Motor neuron (in vitro differentiated cells): ENCODE measurements at regions not wholly inside any gene's neighbourhood (a gene's known extent, or its start where the extent isn't known, plus 50 kb on each side); places are given as distances from the start of the nearest gene placed in this dataset.
A peak's percentile ranks its signal among the peaks of the same experiment; 100 is the strongest.

Experiments
- ATAC-seq, 8 experiments: fragments of 200-7000 bp; cut with Tn5 transposase; replicated peaks in 6 of 8; 2 replicates each; pipeline ENCODE4 v1.8.0; 2021; ENCODE audit warnings: mild to moderate bottlenecking in 8 of 8, moderate library complexity in 8 of 8
- H3K27ac ChIP-seq, 2 donors: fragments of 250-450 bp; sonication (Bioruptor Pico); 2 replicates each; pipeline ENCODE4 v1.9.0; 2021; ENCODE audit warnings: antibody characterized with exemption in 2 of 2, mild to moderate bottlenecking in 2 of 2, moderate library complexity in 1 of 2
- H3K4me1 ChIP-seq, 2 donors: fragments of 250-450 bp; sonication (Bioruptor Pico); replicated peaks in 1 of 2; 2 replicates each; pipeline ENCODE4 v1.6.1; 2021; ENCODE audit warnings: antibody characterized with exemption in 2 of 2, mild to moderate bottlenecking in 2 of 2, moderate library complexity in 1 of 2
- H3K4me3 ChIP-seq, 5 donors: fragments of 250-450 bp; sonication (Bioruptor Pico); 2 replicates each; pipeline ENCODE4 v1.9.0; 2021; ENCODE audit warnings: antibody characterized with exemption in 5 of 5, mild to moderate bottlenecking in 5 of 5, moderate library complexity in 4 of 5
- WGBS, 10 experiments: fragments of 450-650 bp; shearing (Covaris generic); methylation state at CpG; one replicate each; pipeline ENCODE4 v1.0.0; 2022; 5-methylcytosine and 5-hydroxymethylcytosine counted together
- in situ Hi-C, 9 experiments: fragments of 400-800 bp; cut with MboI; loops; one replicate each; pipeline ENCODE4 v1.15.0; 2021; ENCODE audit warnings: low sequenced_read_pairs in 9 of 9, low pct_unique_long_range_greater_than_20kb in 2 of 9; ENCODE audit not compliant: unreplicated experiment in 9 of 9

DNA sequence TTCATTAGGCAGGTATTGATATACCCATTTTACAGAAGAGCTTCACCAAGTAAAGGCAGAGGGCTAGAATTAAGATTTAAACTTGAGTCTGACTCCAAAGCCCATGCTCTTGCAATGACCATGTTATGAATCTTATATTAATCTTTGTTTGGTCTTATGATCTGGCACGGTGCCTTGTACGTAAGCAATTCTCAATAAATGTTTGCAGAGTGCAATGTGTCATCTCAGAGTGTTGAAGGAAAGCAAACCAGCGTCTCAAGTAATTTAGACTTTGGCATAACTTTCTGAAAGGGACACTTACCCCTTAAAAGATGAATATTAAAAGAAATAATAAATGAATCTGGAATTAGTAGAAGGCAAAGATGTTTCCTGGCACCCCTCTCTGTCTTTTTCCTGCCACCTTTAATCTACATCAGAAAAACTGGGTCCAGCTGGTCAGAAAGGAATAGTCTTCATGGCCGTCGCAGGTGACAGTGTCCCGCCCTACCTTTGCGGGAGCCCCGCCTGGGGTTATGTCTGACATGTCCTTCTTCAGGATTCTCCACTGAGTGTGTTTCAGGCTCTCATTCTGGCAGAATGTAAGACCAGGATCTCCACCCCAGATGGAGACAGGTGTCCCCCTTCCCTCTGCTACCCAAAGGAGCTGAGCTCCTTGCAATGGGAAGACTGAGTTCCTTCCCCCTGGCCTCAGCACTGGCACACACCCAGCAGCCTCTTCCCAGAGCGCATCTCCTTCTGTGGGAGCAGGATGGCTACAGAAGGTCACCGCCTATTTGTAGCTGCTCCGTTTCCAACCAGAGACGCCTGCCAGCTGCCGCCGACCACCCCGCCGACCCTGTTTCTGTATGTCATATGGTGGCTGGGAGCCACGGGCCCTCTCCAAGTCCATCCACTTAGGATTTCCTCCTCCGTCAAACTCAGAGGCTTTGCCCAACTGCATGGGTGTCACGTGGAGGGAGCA, 266.3 kb upstream of the ECI2 start:
- in situ Hi-C loops, result no loop called here
- ATAC-seq, result no peak
- 38 to 88% (median 75%) methylated on average over 1 to 9 of the region's 19 CpGs; no CpG with 5 or more reads in 1 of the 10 experiments for WGBS, 10 experiments
- H3K4me1 ChIP-seq, result peaks cover 0 to 4% of the 10 kb centered on the region in 2 donors
- H3K4me3 ChIP-seq, result no peak overlapping the region
- no peak overlapping the region for H3K27ac ChIP-seq

DNA sequence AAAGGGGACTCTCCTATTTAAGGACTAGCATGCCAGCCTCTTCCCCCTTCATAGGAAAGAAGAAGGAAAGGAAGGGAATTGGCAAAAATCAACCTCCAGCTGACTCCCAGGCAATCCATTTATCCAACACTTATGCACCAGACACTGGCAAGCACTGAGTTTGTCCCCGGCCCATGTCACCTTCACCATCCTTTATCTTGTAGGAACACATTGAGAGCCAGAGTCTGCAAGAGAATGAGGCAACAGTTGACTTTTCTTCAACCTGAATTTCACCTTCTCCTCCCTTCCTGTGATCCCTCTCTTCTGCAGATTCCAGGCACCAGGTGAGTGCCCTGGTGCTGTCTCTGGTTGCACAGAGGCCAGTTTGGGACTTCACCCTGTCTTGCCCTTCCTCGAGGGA, 264.3 kb upstream of the ECI2 start:
- Histone ChIP-seq H3K27ac (no peak overlapping the region), H3K4me3 (no peak overlapping the region), H3K4me1 (peaks cover 4 to 9% of the 10 kb centered on the region in 2 donors)
- in situ Hi-C loops, result no loop called here
- no peak for ATAC-seq
- WGBS, 10 experiments, result 40 to 100% (median 86%) methylated on average over 1 to 2 of the region's 2 CpGs; no CpG with 5 or more reads in 4 of the 10 experiments

DNA sequence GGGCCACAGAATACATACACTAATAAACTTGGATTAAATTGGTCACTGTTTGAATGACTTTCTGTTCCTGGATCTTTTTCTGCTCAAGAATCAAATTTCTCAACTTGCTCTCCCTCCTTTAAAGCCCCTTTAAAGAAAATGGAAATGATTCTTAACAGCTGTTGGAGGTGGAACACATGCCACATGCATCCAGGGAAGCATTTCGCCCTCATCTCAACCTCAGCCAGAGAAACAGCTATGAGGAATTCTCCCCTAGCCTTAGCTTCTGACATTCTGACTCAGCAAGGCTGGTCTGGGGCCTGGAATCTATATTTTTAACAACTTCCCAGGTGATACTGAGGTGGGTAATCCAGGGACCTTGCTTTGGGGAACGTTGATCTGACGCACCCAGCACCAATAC, 263.4 kb upstream of the ECI2 start:
- Histone ChIP-seq H3K4me3 (no peak overlapping the region), H3K27ac (no peak overlapping the region), H3K4me1 (peaks cover 11 to 13% of the 10 kb centered on the region in 2 donors)
- 80 to 100% (median 94%) methylated on average over 1 to 3 of the region's 3 CpGs; no CpG with 5 or more reads in 5 of the 10 experiments for WGBS, 10 experiments
- in situ Hi-C loops, result no loop called here
- no peak for ATAC-seq

DNA sequence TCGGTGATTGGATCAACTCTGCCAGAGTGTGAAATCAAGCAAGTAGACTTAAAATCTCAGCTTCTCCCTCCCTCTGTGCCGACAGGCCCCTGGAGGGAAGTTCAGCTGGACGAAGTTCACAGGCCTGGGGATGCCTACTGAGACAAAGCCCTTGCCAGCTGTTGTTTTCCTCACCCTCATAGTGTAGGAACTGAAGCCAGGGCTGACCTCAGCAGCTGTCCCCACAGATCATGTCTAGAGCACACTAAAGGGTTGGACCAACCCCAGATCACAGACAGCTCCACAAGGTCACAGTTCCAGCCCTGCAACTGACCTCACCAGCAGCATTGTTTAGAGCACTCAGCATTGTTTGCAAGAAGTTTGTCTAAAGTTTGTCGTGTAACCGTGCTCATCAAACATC, 261.9 kb upstream of the ECI2 start:
- 48 to 90% (median 71%) methylated on average over 1 to 4 of the region's 5 CpGs; no CpG with 5 or more reads in 2 of the 10 experiments for WGBS, 10 experiments
- Histone ChIP-seq H3K27ac (no peak overlapping the region), H3K4me1 (peaks cover 9 to 12% of the 10 kb centered on the region in 2 donors), H3K4me3 (no peak overlapping the region)
- in situ Hi-C loops, result no loop called here
- ATAC-seq, result no peak

DNA sequence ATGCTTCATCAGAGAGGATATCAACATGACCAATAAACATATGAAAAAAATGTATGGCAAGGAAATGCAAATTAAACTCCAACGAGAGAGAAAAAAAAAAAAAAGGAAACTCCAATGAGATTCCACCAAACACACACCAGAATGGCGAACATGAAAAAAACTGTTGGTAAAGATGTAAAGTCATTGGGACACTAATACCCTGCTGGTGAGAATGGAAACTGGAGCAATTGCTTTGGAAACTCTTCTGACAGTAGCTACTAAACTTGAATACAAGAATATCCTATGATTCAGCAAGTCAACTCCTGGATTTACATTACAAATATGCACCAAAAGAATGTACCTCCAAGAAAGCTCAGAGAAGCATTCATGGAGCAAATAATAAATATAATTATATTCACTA, 260.7 kb upstream of the ECI2 start:
- Histone ChIP-seq H3K27ac (no peak overlapping the region), H3K4me1 (peaks cover 9 to 12% of the 10 kb centered on the region in 2 donors), H3K4me3 (no peak overlapping the region)
- WGBS, 10 experiments, result 33 to 100% (median 64%) methylated on average over 1 to 2 of the region's 2 CpGs
- ATAC-seq, result peak in 2 of 8 experiments; percentile 54 to 62
- in situ Hi-C loops, result no loop called here

DNA sequence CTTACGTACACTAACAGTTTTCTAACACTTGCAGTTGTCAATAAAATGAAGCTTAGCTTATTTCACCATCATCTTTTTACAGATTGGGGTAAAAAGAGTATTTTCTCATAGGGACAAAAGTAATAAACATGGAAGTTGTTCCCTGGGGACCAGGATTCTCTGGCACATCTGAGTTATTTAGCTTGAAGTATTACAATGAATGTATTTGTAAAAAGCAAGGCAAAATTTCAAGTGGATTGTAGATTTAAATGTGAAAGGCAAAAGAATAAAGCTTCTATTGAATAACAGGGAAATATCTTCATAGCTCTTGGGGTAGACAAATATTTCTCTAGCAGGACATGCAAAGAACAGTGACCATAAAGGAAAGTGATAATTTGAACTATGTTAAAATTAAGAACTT, 260.0 kb upstream of the ECI2 start:
- Histone ChIP-seq H3K4me3 (no peak overlapping the region), H3K27ac (no peak overlapping the region), H3K4me1 (peaks cover 9 to 12% of the 10 kb centered on the region in 2 donors)
- 60 to 100% (median 100%) methylated on average over 1 of the region's 1 CpG; no CpG with 5 or more reads in 3 of the 10 experiments for WGBS, 10 experiments
- ATAC-seq, result no peak
- in situ Hi-C loops, result no loop called here

DNA sequence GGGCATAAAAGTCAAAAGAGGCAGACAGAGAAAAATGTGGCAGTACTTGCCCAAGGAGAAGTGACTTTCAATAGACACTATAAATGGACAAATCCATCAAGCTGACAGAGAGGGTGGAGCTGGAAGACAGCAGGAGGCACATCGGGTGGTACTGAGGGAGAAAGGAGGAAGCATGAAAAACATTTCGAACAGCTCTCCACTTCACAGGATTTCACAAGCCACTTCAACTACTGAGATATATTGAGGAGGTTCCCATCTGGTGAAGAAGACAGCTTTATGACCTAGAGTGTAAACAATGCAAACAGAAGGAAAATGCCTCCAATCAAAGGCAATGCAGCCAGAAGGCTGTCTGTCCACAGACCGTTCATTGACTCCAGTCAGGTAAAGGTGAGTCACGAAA, 259.4 kb upstream of the ECI2 start:
- in situ Hi-C loops, result no loop called here
- ATAC-seq, result peak in 7 of 8 experiments; percentile 20 to 89 (median 68)
- WGBS, 10 experiments, result 0 to 52% (median 17%) methylated on average over 1 to 4 of the region's 4 CpGs; no CpG with 5 or more reads in 1 of the 10 experiments

DNA sequence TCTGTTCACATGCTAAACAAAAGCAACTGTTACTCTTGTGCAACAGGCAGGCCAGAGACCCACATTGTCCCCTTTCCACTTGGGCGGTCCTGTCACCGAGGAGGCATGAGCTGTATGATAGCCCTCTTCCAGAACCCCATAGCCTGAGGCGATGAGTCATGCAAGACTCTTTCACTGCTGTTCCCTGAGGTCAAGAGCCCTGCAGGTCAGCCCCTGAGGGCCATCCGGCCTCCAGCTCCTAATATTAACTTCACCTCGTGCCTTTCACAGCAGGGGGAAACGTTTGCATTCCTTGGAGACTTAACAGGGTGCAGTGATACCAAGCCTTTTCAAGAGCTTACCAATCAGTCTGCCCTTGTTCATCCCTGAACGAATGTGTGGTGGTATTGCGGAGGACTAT, 253.3 kb upstream of the ECI2 start:
- in situ Hi-C loops, result no loop called here
- WGBS, 10 experiments, result 6 to 67% (median 35%) methylated on average over 1 to 8 of the region's 8 CpGs; no CpG with 5 or more reads in 3 of the 10 experiments
- peak in 5 of 8 experiments; percentile 54 to 87 (median 82) for ATAC-seq
- Histone ChIP-seq H3K27ac (no peak overlapping the region), H3K4me3 (no peak overlapping the region), H3K4me1 (peaks cover 10 to 16% of the 10 kb centered on the region in 2 donors)

More for the DNA sequence above, 259.4 kb upstream of the ECI2 start:
- no peak overlapping the region for H3K4me3 ChIP-seq
- H3K4me1 ChIP-seq, result peaks cover 9 to 12% of the 10 kb centered on the region in 2 donors
- no peak overlapping the region for H3K27ac ChIP-seq

DNA sequence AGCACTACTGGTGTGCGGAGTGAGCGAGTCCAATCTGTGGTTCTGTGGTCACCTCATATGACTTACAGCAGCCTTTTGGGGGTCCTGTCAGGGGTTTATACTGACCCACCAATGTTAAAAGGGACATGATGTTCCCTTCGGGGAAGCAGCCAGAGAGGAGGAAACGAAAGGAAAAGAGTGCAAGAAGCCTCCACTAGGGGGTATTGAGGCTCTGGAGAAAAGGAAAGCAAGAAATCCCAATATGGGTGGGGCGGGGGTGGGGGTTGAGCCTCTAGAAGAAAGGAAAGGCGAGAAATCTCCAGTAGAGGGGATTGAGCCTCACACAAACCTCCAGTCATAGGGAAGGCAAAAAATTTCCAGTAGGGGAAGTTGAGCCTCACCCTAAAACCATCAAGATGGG, 249.3 kb upstream of the ECI2 start:
- no peak for ATAC-seq
- in situ Hi-C loops, result no loop called here
- WGBS, 10 experiments, result 83 to 100% (median 100%) methylated on average over 1 to 4 of the region's 6 CpGs; no CpG with 5 or more reads in 5 of the 10 experiments
- Histone ChIP-seq H3K27ac (peak overlapping the region in 1 of 2 donors; percentile 85), H3K4me1 (peaks cover 26 to 35% of the 10 kb centered on the region in 2 donors), H3K4me3 (no peak overlapping the region)

DNA sequence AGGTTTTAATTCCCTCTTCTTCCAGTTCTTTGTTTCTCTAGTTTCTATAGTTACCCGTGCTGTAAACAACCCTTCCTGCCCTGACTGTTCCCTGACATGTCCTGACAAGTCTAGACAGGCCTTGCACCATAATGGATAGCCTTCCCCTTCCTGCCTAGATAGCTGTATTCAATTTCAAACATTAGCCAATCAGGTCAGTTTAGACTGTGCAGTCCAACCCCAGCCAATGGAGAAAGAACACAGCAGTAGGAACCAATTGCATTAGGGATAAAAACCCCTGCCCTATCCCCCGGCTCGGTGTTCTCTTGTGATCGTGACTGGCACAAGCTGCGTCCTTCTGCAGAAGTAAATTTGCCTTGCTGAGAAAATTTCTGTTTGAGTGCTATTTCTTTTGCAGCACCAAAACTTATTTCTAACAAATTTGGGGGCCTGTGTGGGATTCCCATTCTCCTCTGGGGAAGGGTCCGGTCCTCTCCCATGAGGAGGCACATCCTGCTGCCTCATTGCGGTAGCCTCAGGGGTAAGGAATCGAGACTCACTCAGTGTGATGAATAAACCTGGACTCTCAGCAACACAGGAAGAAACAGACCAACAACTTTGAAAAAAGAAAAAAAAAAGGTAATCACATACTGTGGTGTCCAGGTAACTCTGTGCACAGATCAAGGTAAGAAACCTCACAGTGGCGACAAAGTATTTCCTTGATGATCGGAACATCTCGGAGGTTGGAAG, 248.7 kb upstream of the ECI2 start:
- peaks cover 26 to 36% of the 10 kb centered on the region in 2 donors for H3K4me1 ChIP-seq
- in situ Hi-C loops, result no loop called here
- WGBS, 10 experiments, result 44 to 91% (median 75%) methylated on average over 2 to 9 of the region's 11 CpGs
- H3K27ac ChIP-seq, result peak overlapping the region in 1 of 2 donors; percentile 85
- peak in 7 of 8 experiments; percentile 55 to 87 (median 69) for ATAC-seq
- H3K4me3 ChIP-seq, result no peak overlapping the region

DNA sequence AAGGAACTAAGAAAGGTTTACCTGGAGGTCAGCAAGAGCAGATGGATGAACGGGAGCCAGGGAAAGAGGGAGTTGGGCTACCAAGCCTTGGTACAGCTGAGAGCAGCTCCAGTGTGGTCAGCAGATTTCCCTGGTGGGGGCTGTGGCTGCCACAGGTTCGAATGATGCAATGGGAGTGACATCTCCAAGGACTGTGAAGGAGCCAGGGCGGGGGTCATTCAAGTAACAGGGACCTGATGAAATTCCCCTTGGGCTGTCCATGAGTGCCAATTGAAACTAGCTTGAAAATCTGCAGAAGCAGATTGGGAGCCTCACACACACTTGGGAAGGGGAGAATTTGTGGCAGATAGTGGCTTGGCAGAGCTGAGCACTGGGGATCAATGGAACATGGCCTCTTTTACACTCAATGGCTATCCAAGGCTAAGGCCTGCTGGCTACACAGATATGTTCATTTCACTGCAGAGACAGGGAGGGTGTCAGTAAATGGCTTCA, 247.0 kb upstream of the ECI2 start:
- ATAC-seq, result peak in 4 of 8 experiments; percentile 52 to 74 (median 58)
- WGBS, 10 experiments, result 67 to 100% (median 85%) methylated on average over 2 to 3 of the region's 3 CpGs; no CpG with 5 or more reads in 4 of the 10 experiments
- no peak overlapping the region for H3K27ac ChIP-seq
- in situ Hi-C loops, result no loop called here
- H3K4me1 ChIP-seq, result peaks cover 19 to 27% of the 10 kb centered on the region in 2 donors
- no peak overlapping the region for H3K4me3 ChIP-seq

DNA sequence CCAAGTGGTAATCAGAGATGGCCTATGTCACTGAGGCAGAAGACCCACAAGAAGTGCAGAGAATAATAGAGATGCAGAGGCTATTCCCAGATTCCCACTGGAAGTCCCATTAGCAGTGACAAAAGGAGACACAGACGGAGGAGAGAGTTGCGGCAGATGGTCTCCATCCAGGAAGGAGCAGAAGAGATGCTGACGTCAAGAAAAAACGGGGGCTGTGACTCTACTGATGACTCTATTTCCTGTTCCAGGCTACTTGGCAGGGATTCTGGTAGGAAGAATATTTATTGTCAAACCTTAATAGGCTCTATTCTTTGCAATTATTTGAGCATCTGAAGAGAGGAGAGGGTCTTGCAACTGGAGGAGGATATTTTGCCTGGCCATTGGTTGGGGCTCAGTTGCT, 246.0 kb upstream of the ECI2 start:
- in situ Hi-C loops, result no loop called here
- no peak overlapping the region for H3K27ac ChIP-seq
- peak in 3 of 8 experiments; percentile 15 to 31 (median 16) for ATAC-seq
- H3K4me3 ChIP-seq, result no peak overlapping the region
- 10 to 100% (median 54%) methylated on average over 1 to 4 of the region's 4 CpGs; no CpG with 5 or more reads in 2 of the 10 experiments for WGBS, 10 experiments
- peaks cover 24 to 34% of the 10 kb centered on the region in 2 donors for H3K4me1 ChIP-seq
